Esophagus muscularis mucosa (tissue), 4 donors: ENCODE measurements at regions not wholly inside any gene's neighbourhood (a gene's known extent, or its start where the extent isn't known, plus 50 kb on each side); places are given as distances from the start of the nearest gene placed in this dataset.

Source experiments
- DNase-seq: peaks from one replicate; pipeline ENCODE4 v3.0.0-alpha.2; 2017; ENCODE audit errors: extremely low spot score
- H3K27ac ChIP-seq, 4 donors: fragments of 200-600 bp; sonication (generic); replicated peaks in 1 of 4; 1 replicate in 3 of 4; 2 replicates in 1 of 4; pipeline ENCODE4 v1.5.1; 2016 to 2019; ENCODE audit warnings: mild to moderate bottlenecking in 1 of 4
- H3K27me3 ChIP-seq, 4 donors: fragments of 200-600 bp; sonication (generic); one replicate each; pipeline versions ENCODE4 v1.5.1 to v1.6.0; 2016 to 2019
- H3K36me3 ChIP-seq, 4 donors: fragments of 200-600 bp; sonication (generic); one replicate each; pipeline ENCODE4 v1.5.1; 2016 to 2019
- H3K4me1 ChIP-seq, 4 donors: fragments of 200-600 bp; sonication (generic); one replicate each; pipeline ENCODE4 v1.5.1; 2016 to 2019
- H3K4me3 ChIP-seq, 4 donors: fragments of 200-600 bp; sonication (generic); 1 replicate in 2 of 4; 2 replicates in 2 of 4; pipeline ENCODE4 v1.5.1; 2016 to 2019; ENCODE audit warnings: mild to moderate bottlenecking in 4 of 4, moderate library complexity in 1 of 4
- H3K9me3 ChIP-seq, 4 donors: fragments of 200-600 bp; sonication (generic); 1 replicate in 3 of 4; 2 replicates in 1 of 4; pipeline ENCODE4 v1.5.1; 2016 to 2019
- CTCF ChIP-seq, 3 experiments: fragments of 200-600 bp in 2 of 3; fragments of 450-650 bp in 1 of 3; sonication (generic) in 2 of 3; IDR thresholded peaks; one replicate each; pipeline ENCODE4 v1.5.1; 2017 to 2019; ENCODE audit warnings: antibody characterized with exemption in 3 of 3, mild to moderate bottlenecking in 2 of 3, moderate library complexity in 1 of 3
- EP300 ChIP-seq: sonication (generic); formaldehyde crosslinking; IDR thresholded peaks from one replicate; pipeline ENCODE4 v1.6.1; 2017; ENCODE audit warnings: antibody characterized with exemption
- POLR2A ChIP-seq: fragments of 450-650 bp; IDR thresholded peaks from one replicate; pipeline ENCODE4 v1.6.1; 2017; ENCODE audit warnings: antibody characterized with exemption, moderate library complexity, mild to moderate bottlenecking, low read depth
- POLR2AphosphoS5 ChIP-seq, 2 donors: sonication (generic); formaldehyde crosslinking; IDR thresholded peaks; one replicate each; pipeline ENCODE4 v1.6.1; 2017; ENCODE audit warnings: antibody characterized with exemption in 2 of 2
- WGBS: methylation state at CpG from one replicate; pipeline ENCODE4 v1.1.5; 2018; 5-methylcytosine and 5-hydroxymethylcytosine counted together
- intact Hi-C: fragments of 100-400 bp; cut with DNase I; formaldehyde crosslinking; loops from one replicate; pipeline ENCODE4 v1.15.1; 2023

GRCh38 chr6:79425589-79426311, 111.5 kb downstream of the LCA5 start:
- Histone ChIP-seq H3K36me3 (no peaks in the 10 kb centered on the region), H3K4me3 (no peak overlapping the region), H3K9me3 (no peaks in the 10 kb centered on the region), H3K27me3 (no peaks in the 10 kb centered on the region), H3K27ac (no peak overlapping the region), H3K4me1 (peaks cover 3 to 16% (median 11%) of the 10 kb centered on the region in 4 donors)
- no peak for DNase-seq
- TF ChIP-seq POLR2AphosphoS5 (IDR thresholded peaks at IDR 0.05) (no peak), POLR2A (no peak), CTCF (IDR thresholded peaks at IDR 0.05) (no peak), EP300 (no peak)
- 87% methylated on average over 5 of the region's 5 CpGs for WGBS
- intact Hi-C loops: no loop called here

DNA sequence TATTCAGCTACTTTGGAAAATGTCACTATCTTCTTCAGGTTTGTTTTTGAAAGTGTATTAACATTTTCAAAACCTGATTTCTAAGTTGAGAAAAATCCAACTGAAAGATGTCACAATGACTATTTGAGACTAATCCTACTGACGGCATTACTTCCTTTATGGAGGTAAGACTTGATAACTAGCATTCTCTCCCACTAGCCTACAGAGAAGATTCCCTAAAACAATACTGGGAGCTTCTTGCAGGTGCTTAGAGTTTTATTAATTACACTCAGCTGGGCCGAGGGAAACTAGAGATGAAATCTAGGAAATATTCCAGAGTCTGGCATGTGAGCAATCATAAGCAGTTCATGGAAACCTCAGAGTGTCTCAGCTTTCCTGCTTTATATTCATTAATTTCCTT, 114.0 kb downstream of the LCA5 start:
- no peaks in the 10 kb centered on the region for H3K36me3 ChIP-seq
- no peak overlapping the region for H3K27ac ChIP-seq
- 51% methylated on average over 2 of the region's 2 CpGs for WGBS
- H3K4me1 ChIP-seq: peaks cover 3 to 16% (median 11%) of the 10 kb centered on the region in 4 donors
- TF ChIP-seq POLR2AphosphoS5 (IDR thresholded peaks at IDR 0.05) (no peak), EP300 (no peak), POLR2A (no peak), CTCF (IDR thresholded peaks at IDR 0.05) (no peak)
- H3K4me3 ChIP-seq: no peak overlapping the region
- intact Hi-C loops: no loop called here
- H3K27me3 ChIP-seq: no peaks in the 10 kb centered on the region
- no peaks in the 10 kb centered on the region for H3K9me3 ChIP-seq
- DNase-seq: no peak

- TF ChIP-seq CTCF (IDR thresholded peaks at IDR 0.05) (no peak), POLR2A (no peak), POLR2AphosphoS5 (IDR thresholded peaks at IDR 0.05) (no peak), EP300 (no peak)
- DNase-seq: no peak
- no peaks in the 10 kb centered on the region for H3K36me3 ChIP-seq
- intact Hi-C loops: no loop called here
- H3K4me3 ChIP-seq: no peak overlapping the region
- no peak overlapping the region for H3K27ac ChIP-seq
- H3K9me3 ChIP-seq: no peaks in the 10 kb centered on the region
- no peaks in the 10 kb centered on the region for H3K27me3 ChIP-seq
- peaks cover 3 to 16% (median 11%) of the 10 kb centered on the region in 4 donors for H3K4me1 ChIP-seq
- 84% methylated on average over 1 of the region's 1 CpG for WGBS
Measured at GRCh38 chr6:79422666-79423065, 114.6 kb downstream of the LCA5 start.

DNA sequence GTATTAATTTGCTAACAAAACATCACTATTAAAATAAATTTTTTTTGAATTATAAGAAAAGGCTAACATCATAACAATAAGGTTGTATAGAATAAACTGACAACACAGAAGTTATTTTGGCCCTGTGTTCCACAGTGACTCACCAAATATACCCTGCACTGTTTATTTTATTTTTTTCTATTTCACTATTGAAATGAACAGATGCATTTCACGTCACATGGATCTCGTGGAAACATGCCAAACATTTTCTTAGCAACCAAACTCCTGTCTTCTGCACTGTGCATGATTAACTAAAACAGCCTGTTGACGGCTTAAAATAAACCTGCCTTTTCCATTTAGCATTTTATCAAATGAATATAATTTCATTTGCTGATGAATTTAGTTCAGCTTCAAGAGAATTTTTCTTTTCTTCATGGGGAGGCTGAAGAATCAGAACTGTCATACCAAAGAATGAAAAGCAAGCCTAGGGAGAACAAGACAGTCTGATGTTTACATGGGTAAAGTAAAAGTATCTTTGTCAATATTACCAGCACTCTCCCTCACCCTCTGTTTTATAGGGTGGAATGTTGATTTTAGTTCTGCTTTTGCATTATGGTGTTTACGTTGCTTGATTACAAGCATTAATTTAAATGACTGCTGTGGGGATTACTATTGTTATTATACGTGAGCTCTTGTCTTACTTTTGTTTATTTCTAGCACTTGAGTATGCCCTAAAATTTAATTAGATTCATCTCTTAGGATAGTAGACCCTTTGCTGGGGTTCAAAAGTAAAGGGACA, 115.3 kb downstream of the LCA5 start:
- Histone ChIP-seq H3K27ac (no peak overlapping the region), H3K4me1 (peaks cover 3 to 16% (median 11%) of the 10 kb centered on the region in 4 donors), H3K9me3 (no peaks in the 10 kb centered on the region), H3K36me3 (no peaks in the 10 kb centered on the region), H3K4me3 (no peak overlapping the region), H3K27me3 (no peaks in the 10 kb centered on the region)
- TF ChIP-seq POLR2A (no peak), CTCF (IDR thresholded peaks at IDR 0.05) (no peak), POLR2AphosphoS5 (IDR thresholded peaks at IDR 0.05) (no peak), EP300 (no peak)
- 22% methylated on average over 5 of the region's 5 CpGs for WGBS
- DNase-seq: no peak
- intact Hi-C loops: no loop called here
